ENCODE measurements at regions not wholly inside any gene's neighbourhood (a gene's known extent, or its start where the extent isn't known, plus 50 kb on each side); places are given as distances from the start of the nearest gene placed in this dataset.

- no peak for DNase-seq
Observed at GRCh38 chr5:74277418-74277817, 363.1 kb downstream of the ENC1 start.

GRCh38 chr5:74275171-74275992 lies 365.1 kb downstream of the ENC1 start:
- no peak for DNase-seq

DNA sequence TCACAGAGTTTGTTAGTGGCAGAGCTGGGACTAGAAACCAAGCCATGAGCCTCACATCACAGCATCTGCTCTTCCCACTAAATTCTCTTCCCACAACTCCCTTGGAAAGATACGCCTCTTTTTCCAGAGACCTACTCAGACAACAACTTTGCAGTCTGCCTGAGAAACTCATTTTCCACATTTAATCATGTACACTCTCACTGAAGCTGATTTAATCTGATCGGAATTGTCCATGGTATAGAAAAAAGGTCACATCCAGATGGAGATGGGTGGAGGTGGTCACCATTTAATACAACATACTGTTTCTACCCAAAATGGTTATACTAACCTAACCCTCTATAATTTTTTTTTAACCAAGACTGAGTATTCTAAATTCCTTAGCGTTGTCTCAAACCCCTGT lies 366.2 kb downstream of the ENC1 start:
- no peak for DNase-seq

GRCh38 chr5:74272831-74273451 lies 367.6 kb downstream of the ENC1 start:
- DNase-seq, result no peak

DNA sequence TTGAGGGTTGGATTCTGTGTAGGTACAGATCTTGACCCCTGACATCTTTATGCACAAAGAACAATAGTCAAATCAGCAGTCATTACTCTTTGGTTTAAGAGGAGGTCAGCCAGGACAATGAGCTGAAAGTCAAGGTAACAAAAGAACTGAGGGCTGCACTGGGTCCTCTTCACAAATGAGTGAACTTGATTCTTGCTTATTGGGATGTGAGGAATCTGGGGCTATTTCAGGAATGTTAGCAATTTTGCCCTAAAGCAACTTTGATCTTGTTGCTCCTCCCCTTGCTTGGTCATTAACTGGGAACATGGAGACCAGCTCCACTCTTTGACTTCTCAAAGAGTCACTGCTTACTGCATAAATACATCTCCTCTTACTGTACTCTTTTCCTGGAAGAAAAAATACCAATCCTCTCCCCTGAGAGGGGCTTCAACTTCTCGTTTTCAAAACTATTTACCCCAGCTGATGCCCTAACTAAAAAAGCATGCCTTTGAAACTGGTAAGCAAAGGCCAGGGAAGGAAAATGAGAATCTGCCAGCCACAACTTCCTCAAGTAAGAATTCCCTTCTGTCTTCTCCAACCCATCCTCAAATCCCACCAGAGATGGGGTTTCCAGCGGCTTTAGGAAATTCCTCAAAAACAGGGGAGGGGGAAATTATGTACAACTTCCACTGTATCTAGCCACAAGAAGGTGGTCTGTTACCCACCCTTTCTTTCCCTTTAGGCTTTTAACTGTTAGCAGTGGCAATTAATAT lies 368.3 kb downstream of the ENC1 start:
- no peak for DNase-seq

- no peak for DNase-seq
Observed at GRCh38 chr5:74268297-74268696, 372.2 kb downstream of the ENC1 start.

DNA sequence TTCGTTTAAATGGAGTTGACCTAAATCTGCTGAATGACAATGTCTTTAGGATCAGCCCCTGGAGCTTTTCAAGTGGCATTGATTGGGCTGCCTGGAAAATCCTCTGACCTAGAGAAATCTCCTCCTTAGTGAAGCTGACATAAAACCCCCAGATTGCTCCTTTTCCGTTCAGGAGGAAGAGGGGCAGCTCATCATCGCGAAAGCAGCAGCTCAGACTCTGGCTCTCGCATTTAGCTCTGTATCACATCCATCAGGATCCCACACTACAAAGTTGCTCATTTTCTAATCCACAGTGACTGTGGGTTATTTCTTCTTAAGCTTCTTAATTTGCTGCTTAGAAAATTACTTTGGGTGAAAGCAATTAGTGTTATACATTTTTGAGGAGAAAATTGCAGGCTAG lies 373.7 kb downstream of the ENC1 start:
- no peak for DNase-seq

DNA sequence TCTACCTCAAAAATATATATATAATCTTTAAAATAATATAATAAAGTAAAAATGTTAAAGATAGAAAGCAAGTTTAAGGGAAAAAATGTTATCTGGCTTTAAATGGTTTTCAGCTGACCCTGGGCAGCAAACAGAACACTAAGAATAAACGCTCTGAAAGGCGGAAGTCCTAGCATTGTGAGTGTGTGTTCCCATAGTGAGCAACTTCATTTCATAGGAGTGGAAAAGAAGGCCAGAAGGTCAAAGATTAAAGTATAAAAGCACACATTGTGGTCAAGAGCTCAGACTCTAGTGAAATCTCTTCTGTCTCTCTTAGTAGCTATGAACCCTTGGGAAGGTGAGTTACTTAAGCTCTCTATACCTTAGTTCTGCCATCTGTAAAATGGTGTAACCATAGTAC lies 374.4 kb downstream of the ENC1 start:
- DNase-seq, result no peak

DNA sequence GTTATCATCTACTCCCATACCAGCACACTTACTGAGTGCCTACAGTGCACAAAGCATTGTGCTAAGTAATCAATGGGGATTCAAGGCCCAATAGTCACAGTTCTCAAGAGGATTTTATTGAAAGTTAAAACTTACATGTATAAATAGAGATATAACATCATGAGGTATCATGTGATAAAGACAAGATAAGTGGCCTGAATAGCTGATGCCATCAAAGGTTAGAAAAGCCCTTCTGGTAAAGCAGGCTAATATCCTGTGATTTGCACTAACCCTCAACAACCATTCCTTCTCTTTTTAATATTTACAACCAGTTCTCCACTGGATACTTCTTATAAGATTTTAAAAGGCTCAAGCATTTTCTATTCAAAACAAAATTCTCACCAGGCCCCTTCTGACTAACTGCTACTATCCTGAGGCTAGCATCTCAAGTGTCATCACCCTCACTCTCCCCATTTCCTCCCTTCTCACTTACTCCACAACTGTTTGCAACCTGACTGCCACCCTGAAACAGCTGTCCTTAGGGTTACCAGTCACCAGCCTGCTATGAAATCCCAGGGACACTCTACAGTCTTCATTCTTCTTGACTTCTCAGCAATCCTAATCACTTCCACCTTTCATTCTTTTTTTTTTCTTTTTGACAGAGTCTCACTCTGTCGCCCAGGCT lies 377.9 kb downstream of the ENC1 start:
- no peak for DNase-seq

DNA sequence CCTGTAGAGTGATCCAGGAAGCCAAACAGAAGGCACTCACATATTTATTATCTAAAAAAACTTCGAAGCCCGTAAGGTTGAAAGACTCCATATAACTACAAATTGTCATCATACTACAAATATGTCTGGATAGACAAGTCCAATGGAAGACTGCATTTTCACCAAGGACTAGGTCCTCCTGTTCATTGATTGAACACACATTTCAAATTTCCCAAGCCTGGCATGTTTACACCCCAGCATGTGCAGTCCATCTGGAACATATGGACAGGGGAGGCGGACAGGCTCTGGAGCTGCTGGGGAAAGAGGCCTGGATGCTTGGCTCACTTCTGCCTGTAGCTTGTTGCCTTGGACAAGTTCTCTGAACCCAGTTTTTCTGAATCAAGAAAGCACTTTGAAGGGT lies 378.7 kb downstream of the ENC1 start:
- no peak for DNase-seq

GRCh38 chr5:74261421-74261820 lies 379.1 kb downstream of the ENC1 start:
- no peak for DNase-seq

- no peak for DNase-seq
Observed at GRCh38 chr5:74259572-74259971, 381.0 kb downstream of the ENC1 start.

GRCh38 chr5:74258314-74258665 lies 382.2 kb downstream of the ENC1 start:
- no peak for DNase-seq

GRCh38 chr5:74257645-74258313 lies 382.7 kb downstream of the ENC1 start:
- DNase-seq, result no peak

DNA sequence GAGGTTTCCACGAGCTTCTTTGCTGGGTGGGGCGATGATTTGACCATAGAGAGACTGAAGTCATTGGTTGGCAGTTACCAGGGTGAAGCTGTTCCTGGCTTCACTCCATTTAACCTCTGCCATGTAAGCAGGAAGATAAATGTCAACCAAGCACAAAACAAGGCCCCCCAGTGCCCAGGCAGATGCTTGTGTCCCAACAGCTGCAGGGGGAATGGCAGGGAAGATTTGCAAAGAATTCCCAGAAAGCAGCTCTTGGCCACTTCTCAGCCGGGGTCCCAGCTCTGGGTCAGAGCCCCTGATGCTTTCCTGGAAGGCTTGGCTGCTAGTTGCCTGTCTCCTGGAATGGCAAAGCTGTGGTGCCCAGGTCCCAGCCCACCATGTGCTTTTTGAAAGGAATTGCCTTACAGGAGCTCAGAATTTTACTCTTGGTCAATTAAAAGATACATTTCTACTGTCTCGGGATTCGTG lies 383.4 kb downstream of the ENC1 start:
- no peak for DNase-seq

- DNase-seq, result no peak
Observed at GRCh38 chr5:74255692-74256392, 384.7 kb downstream of the ENC1 start.

DNA sequence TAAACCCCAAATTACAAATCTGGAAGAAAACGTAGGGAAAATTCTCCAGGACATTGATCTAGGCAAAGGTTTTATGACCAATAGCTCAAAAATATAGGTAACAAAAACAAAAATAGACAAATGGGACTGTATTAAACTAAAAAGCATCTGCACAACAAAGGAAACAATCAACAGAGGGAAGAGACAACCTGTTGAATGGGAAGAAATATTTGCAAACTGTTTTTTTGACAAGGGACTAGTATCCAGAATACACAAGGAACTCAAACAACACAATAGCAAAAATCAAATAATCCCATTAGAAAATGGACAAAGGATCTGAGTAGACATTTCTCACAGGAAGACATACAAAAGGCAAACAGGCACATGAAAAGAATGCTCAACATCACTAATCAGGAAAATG lies 386.3 kb downstream of the ENC1 start:
- no peak for DNase-seq

DNA sequence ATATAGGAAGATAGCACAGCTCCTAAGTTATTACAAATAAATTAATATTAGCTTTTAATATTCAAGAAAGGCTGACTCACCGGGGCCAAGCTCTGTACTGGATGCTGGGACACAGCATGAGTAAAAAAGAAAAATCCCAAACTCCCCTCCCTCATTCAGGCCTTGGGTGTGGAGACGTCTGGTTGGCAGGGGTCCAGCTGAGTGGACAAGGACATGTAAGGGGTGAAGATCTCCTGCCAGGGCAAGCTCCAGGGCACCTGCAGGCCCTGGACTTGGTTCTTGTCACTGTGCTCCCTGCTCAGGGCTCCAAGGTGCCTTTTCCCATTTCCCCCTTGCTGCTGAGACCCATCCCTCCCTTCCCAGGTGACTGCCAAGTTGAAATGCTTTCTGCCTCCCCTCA lies 388.5 kb downstream of the ENC1 start:
- DNase-seq, result no peak

DNA sequence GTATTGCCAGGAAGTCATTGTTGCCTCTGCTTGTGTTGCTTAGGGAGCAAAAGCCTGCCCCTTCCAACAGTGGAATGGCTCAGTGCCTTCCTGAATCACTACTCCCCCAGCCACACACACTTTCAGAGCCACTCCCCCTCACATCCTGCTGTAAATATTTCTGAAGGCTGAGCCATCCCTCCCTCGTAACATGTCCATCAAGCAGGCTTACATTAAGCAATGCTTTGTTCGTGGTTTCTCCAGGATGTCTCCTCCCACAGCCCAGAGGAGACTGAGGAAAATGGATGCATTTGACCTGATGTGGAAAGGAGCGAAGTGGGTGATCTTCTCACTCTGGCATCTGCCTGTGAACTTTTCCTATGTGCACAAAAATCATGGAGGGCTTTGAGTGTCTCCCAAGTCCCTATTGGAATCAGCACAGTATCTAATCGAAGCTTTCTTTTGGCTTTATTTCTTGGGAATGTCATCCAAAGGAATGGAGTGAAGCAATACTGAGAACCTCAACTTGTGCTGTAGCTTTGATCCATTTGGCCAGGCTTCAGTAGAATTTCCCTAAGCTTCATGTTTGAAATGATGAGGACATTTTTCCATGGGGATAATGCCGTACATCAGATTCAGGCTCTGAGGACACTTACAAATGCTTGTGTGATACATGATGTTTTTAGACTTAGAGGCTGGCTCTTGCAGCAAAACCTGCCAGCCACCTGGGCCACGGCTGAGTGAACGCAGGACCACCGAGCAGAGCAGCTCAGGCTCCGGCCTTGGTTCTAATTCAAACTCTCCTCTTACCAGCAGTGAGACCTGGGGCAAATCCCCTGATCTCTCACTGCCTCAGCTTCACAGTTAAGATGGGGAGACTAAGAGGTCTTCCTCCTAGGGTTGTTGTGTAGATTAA lies 389.1 kb downstream of the ENC1 start:
- DNase-seq, result no peak

GRCh38 chr5:74250304-74251102 lies 390.0 kb downstream of the ENC1 start:
- no peak for DNase-seq

Data from activated CD8-positive, alpha-beta memory T cell treated with anti-CD3 and anti-CD28 coated beads, Interleukin-2, amount 50 U/mL, for 4 hours (primary cell).